Nephron (organoid): ENCODE measurements at regions not wholly inside any gene's neighbourhood (a gene's known extent, or its start where the extent isn't known, plus 50 kb on each side); places are given as distances from the start of the nearest gene placed in this dataset.

Experiments used
- H3K27ac Mint-ChIP-seq, 3 experiments: 2 replicates each; pipeline ENCODE4 v1.8.0; 2020; ENCODE audit warnings: mixed read lengths in 3 of 3, mild to moderate bottlenecking in 2 of 3, moderate library complexity in 1 of 3
- H3K27me3 Mint-ChIP-seq: 2 replicates; pipeline ENCODE4 v1.8.0; 2021; ENCODE audit warnings: low read depth, mild to moderate bottlenecking, moderate library complexity, mixed read lengths
- H3K36me3 Mint-ChIP-seq: 2 replicates; pipeline ENCODE4 v1.8.0; 2020; ENCODE audit warnings: low read depth, mixed read lengths
- H3K4me1 Mint-ChIP-seq: 2 replicates; pipeline ENCODE4 v1.8.0; 2020; ENCODE audit warnings: mixed read lengths
- H3K4me3 Mint-ChIP-seq, 3 experiments: 2 replicates each; pipeline ENCODE4 v1.8.0; 2020; ENCODE audit warnings: mild to moderate bottlenecking in 3 of 3, mixed read lengths in 3 of 3, moderate library complexity in 2 of 3
- H3K9me3 Mint-ChIP-seq: 2 replicates; pipeline ENCODE4 v1.8.0; 2020; ENCODE audit warnings: mixed read lengths
- CTCF ChIP-seq, 3 experiments: fragments of 200-600 bp; sonication (generic); IDR thresholded peaks; one replicate each; pipeline ENCODE4 v1.5.0; 2021; ENCODE audit warnings: antibody characterized with exemption in 3 of 3; ENCODE audit not compliant: unreplicated experiment in 3 of 3

- H3K4me1 Mint-ChIP-seq, result no peaks in the 10 kb centered on the region
- no peaks in the 10 kb centered on the region for H3K9me3 Mint-ChIP-seq
- no peak overlapping the region for H3K4me3 Mint-ChIP-seq
- H3K27me3 Mint-ChIP-seq, result no peaks in the 10 kb centered on the region
- H3K27ac Mint-ChIP-seq, result no peak overlapping the region
- no peaks in the 10 kb centered on the region for H3K36me3 Mint-ChIP-seq
- TF ChIP-seq CTCF (IDR thresholded peaks at IDR 0.05; ENCODE audit: unreplicated experiment in 3 of 3), result no peak
Observed at GRCh38 chr5:96509316-96509715, 76.3 kb upstream of the PCSK1 start.

GRCh38 chr5:96509721-96510350, 76.8 kb upstream of the PCSK1 start:
- Mint-ChIP-seq H3K4me3 (no peak overlapping the region), H3K27ac (no peak overlapping the region), H3K36me3 (no peaks in the 10 kb centered on the region), H3K4me1 (no peaks in the 10 kb centered on the region), H3K27me3 (no peaks in the 10 kb centered on the region), H3K9me3 (no peaks in the 10 kb centered on the region)
- no peak for TF ChIP-seq CTCF (IDR thresholded peaks at IDR 0.05; ENCODE audit: unreplicated experiment in 3 of 3)

GRCh38 chr5:96516631-96517071, 83.6 kb upstream of the PCSK1 start:
- Mint-ChIP-seq H3K36me3 (no peaks in the 10 kb centered on the region), H3K4me3 (no peak overlapping the region), H3K27me3 (no peaks in the 10 kb centered on the region), H3K9me3 (no peaks in the 10 kb centered on the region), H3K4me1 (peaks cover 6% of the 10 kb centered on the region), H3K27ac (no peak overlapping the region)
- no peak for TF ChIP-seq CTCF (IDR thresholded peaks at IDR 0.05; ENCODE audit: unreplicated experiment in 3 of 3)

GRCh38 chr5:96517295-96517694, 84.2 kb upstream of the PCSK1 start:
- Mint-ChIP-seq H3K9me3 (no peaks in the 10 kb centered on the region), H3K27me3 (no peaks in the 10 kb centered on the region), H3K4me3 (no peak overlapping the region), H3K27ac (no peak overlapping the region), H3K4me1 (peaks cover 6% of the 10 kb centered on the region), H3K36me3 (no peaks in the 10 kb centered on the region)
- TF ChIP-seq CTCF (IDR thresholded peaks at IDR 0.05; ENCODE audit: unreplicated experiment in 3 of 3), result no peak

GRCh38 chr5:96520345-96520744, 87.3 kb upstream of the PCSK1 start:
- Mint-ChIP-seq H3K27me3 (no peaks in the 10 kb centered on the region), H3K4me3 (no peak overlapping the region), H3K27ac (no peak overlapping the region), H3K4me1 (peaks cover 6% of the 10 kb centered on the region), H3K36me3 (no peaks in the 10 kb centered on the region), H3K9me3 (no peaks in the 10 kb centered on the region)
- no peak for TF ChIP-seq CTCF (IDR thresholded peaks at IDR 0.05; ENCODE audit: unreplicated experiment in 3 of 3)

- H3K27me3 Mint-ChIP-seq, result no peaks in the 10 kb centered on the region
- no peaks in the 10 kb centered on the region for H3K36me3 Mint-ChIP-seq
- H3K27ac Mint-ChIP-seq, result no peak overlapping the region
- H3K9me3 Mint-ChIP-seq, result no peaks in the 10 kb centered on the region
- H3K4me3 Mint-ChIP-seq, result no peak overlapping the region
- TF ChIP-seq CTCF (IDR thresholded peaks at IDR 0.05; ENCODE audit: unreplicated experiment in 3 of 3), result no peak
- H3K4me1 Mint-ChIP-seq, result no peaks in the 10 kb centered on the region
Observed at GRCh38 chr5:96522635-96523355, 89.7 kb upstream of the PCSK1 start.
